HCT116 (cell line): ENCODE measurements at regions not wholly inside any gene's neighbourhood (a gene's known extent, or its start where the extent isn't known, plus 50 kb on each side); places are given as distances from the start of the nearest gene placed in this dataset.

ENCODE experiments used
- ATAC-seq: fragments of 200-7000 bp; cut with Tn5 transposase; 2 replicates; pipeline ENCODE4 v1.9.1; 2020; ENCODE audit warnings: mild to moderate bottlenecking, moderate library complexity
- BruUV-seq: library from RNA; stranded (reverse); fragments of 400-500 nt; replicated peaks from 2 replicates; lab custom pipeline; 2021; lab: Mats Ljungman, UMichigan
- CTCF ChIA-PET: fragments of 300-600 bp; sonication (Branson Sonifier 250); formaldehyde crosslinking; loops from one replicate; lab custom pipeline; 2021; ENCODE audit warnings: antibody characterized with exemption; lab: Charles Lee
- POLR2A ChIA-PET: fragments of 300-600, 350-600 bp; sonication (Branson Sonifier 250); formaldehyde crosslinking; loops from one replicate; lab custom pipeline; 2021; ENCODE audit warnings: antibody characterized with exemption; lab: Charles Lee
- RAD21 ChIA-PET, 2 experiments: fragments of 300-600 bp; sonication (Branson Sonifier 250); formaldehyde crosslinking; loops; one replicate each; lab custom pipeline; 2023; ENCODE audit warnings: low total read pairs in 2 of 2; ENCODE audit not compliant: uncharacterized antibody in 2 of 2, unreplicated experiment in 2 of 2, low non-redundant PET in 1 of 2; lab: Charles Lee
- DNase-seq: peaks from one replicate; pipeline ENCODE4 v3.0.0-alpha.2; 2010; ENCODE audit warnings: low read depth, low spot score
- H2AFZ ChIP-seq: fragments of 200-600 bp; shearing (Covaris generic), sonication (generic); 2 replicates; pipeline ENCODE4 v1.6.1; 2017; ENCODE audit warnings: low read depth, mixed run types, mixed read lengths, antibody characterized with exemption, low read length; ENCODE audit not compliant: poor library complexity, severe bottlenecking
- H3K27ac ChIP-seq: 2 replicates; pipeline ENCODE4 v1.5.1; 2012; ENCODE audit warnings: low read depth, low read length
- H3K27me3 ChIP-seq: fragments of 200-600 bp; sonication (generic); 2 replicates; pipeline ENCODE4 v1.6.1; 2016; ENCODE audit warnings: mixed run types, low read length, mixed read lengths; ENCODE audit not compliant: insufficient read depth
- H3K36me3 ChIP-seq, 2 experiments: fragments of 200-500 bp in 1 of 2; fragments of 200-600 bp in 1 of 2; sonication (Bioruptor generic) in 1 of 2; sonication (generic) in 1 of 2; 2 replicates each; pipeline versions ENCODE4 v1.5.1 to v1.6.1; 2014 to 2016; ENCODE audit warnings: low read length in 2 of 2, inconsistent platforms in 1 of 2, mixed read lengths in 1 of 2, mixed run types in 1 of 2; ENCODE audit not compliant: insufficient read depth in 2 of 2, control insufficient read depth in 1 of 2
- H3K4me1 ChIP-seq, 2 experiments: fragments of 200-600 bp in 1 of 2; sonication (generic) in 1 of 2; 2 replicates each; pipeline versions ENCODE4 v1.5.1 to v1.6.1; 2012 to 2017; ENCODE audit warnings: low read length in 2 of 2, inconsistent platforms in 1 of 2, mild to moderate bottlenecking in 1 of 2, mixed read lengths in 1 of 2, mixed run types in 1 of 2, moderate library complexity in 1 of 2; ENCODE audit not compliant: insufficient read depth in 2 of 2, control insufficient read depth in 1 of 2
- H3K4me2 ChIP-seq: fragments of 200-600 bp; sonication (generic); 2 replicates; pipeline ENCODE4 v1.6.1; 2017; ENCODE audit warnings: mixed run types, low read length, mixed read lengths
- H3K4me3 ChIP-seq, 2 experiments: fragments of 200-600 bp in 1 of 2; sonication (generic) in 1 of 2; replicated peaks in 1 of 2; 2 replicates each; pipeline ENCODE4 v1.5.1; 2011 to 2016; ENCODE audit warnings: low read length in 2 of 2, control low read depth in 1 of 2, low read depth in 1 of 2, mild to moderate bottlenecking in 1 of 2, mixed read lengths in 1 of 2, mixed run types in 1 of 2
- H3K79me2 ChIP-seq: fragments of 200-600 bp; sonication (generic); 2 replicates; pipeline ENCODE4 v1.6.1; 2017; ENCODE audit warnings: mild to moderate bottlenecking, mixed run types, low read length, moderate library complexity, mixed read lengths; ENCODE audit not compliant: insufficient read depth
- H3K9ac ChIP-seq: fragments of 200-600 bp; sonication (generic); 2 replicates; pipeline ENCODE4 v1.6.1; 2016; ENCODE audit warnings: low read length, mixed read lengths
- H3K9me2 ChIP-seq: fragments of 200-600 bp; sonication (generic), shearing (Covaris generic); 2 replicates; pipeline ENCODE4 v1.6.1; 2017; ENCODE audit warnings: mixed run types, mild to moderate bottlenecking, moderate library complexity; ENCODE audit not compliant: insufficient read depth
- H3K9me3 ChIP-seq, 2 experiments: fragments of 200-500 bp in 1 of 2; fragments of 200-600 bp in 1 of 2; sonication (Bioruptor generic) in 1 of 2; sonication (generic) in 1 of 2; 2 replicates each; pipeline ENCODE4 v1.6.1; 2014 to 2017; ENCODE audit warnings: low read length in 2 of 2, mixed read lengths in 2 of 2, inconsistent platforms in 1 of 2, low read depth in 1 of 2, mild to moderate bottlenecking in 1 of 2, mixed run types in 1 of 2, moderate library complexity in 1 of 2; ENCODE audit not compliant: control insufficient read depth in 1 of 2, insufficient read depth in 1 of 2
- H4K20me1 ChIP-seq: fragments of 200-600 bp; sonication (generic), shearing (Covaris generic); 2 replicates; pipeline ENCODE4 v1.6.1; 2017; ENCODE audit warnings: mixed run types, mild to moderate bottlenecking, moderate library complexity; ENCODE audit not compliant: insufficient read depth
- ATF3 ChIP-seq: IDR thresholded peaks from 2 replicates; pipeline ENCODE4 v1.6.1; 2012
- CBX3 ChIP-seq: IDR thresholded peaks from 2 replicates; pipeline ENCODE4 v1.6.1; 2012; ENCODE audit warnings: low read depth
- CEBPB ChIP-seq: IDR thresholded peaks from 2 replicates; pipeline ENCODE4 v1.6.1; 2012; ENCODE audit warnings: low read depth
- EGR1 ChIP-seq: IDR thresholded peaks from 2 replicates; pipeline ENCODE4 v1.6.1; 2012; ENCODE audit warnings: low read depth
- ELF1 ChIP-seq: IDR thresholded peaks from 2 replicates; pipeline ENCODE4 v1.6.1; 2012; ENCODE audit warnings: low read depth, borderline replicate concordance
- EZH2phosphoT487 ChIP-seq: fragments of 200-600 bp; IDR thresholded peaks from 2 replicates; pipeline ENCODE4 v1.6.1; 2018; ENCODE audit warnings: antibody characterized with exemption, borderline replicate concordance
- JUND ChIP-seq: IDR thresholded peaks from 2 replicates; pipeline ENCODE4 v1.6.1; 2012
- POLR2AphosphoS5 ChIP-seq: IDR thresholded peaks from 2 replicates; pipeline ENCODE4 v1.6.1; 2011; ENCODE audit warnings: mild to moderate bottlenecking, low read depth, low read length, moderate library complexity
- SIN3A ChIP-seq: IDR thresholded peaks from 2 replicates; pipeline ENCODE4 v1.6.1; 2012; ENCODE audit warnings: low read depth
- SP1 ChIP-seq: IDR thresholded peaks from 2 replicates; pipeline ENCODE4 v1.6.1; 2012; ENCODE audit warnings: low read depth
- SRF ChIP-seq: IDR thresholded peaks from 2 replicates; pipeline ENCODE4 v1.6.1; 2012; ENCODE audit warnings: low read depth
- ZBTB33 ChIP-seq: IDR thresholded peaks from 2 replicates; pipeline ENCODE4 v1.6.1; 2011; ENCODE audit warnings: mild to moderate bottlenecking, low read length, moderate library complexity; ENCODE audit not compliant: insufficient replicate concordance; ENCODE audit errors: extremely low read depth
- ZFX ChIP-seq: fragments of 450-650 bp; IDR thresholded peaks from 2 replicates; pipeline ENCODE4 v1.6.1; 2017
- intact Hi-C: fragments of 100-400 bp; cut with micrococcal nuclease; formaldehyde crosslinking; loops from 2 replicates; pipeline ENCODE4 v1.10.0; 2022
- TF ChIP-seq, protein P1 (sequence below): IDR thresholded peaks from 2 replicates; pipeline ENCODE4 v1.6.1; 2012

DNA sequence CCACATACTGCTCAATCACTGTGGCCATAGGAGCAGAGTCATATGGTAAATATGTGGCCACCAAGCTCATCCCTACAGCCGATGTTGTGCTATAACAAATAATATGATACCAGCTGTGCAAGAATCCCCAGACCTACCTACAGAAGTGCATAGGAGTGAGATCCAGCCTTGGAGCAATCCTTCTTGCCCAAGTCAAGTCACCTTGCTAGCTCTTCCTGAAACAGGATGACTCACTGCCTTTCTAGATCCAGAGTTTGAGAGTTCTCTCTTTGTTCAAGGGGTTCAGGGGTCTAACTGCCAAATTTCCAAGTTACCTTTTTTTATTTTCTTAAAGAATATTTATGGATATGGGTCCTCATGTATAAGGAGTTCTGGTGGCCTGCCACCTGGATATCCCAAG is 195.7 kb upstream of the MAN1A1 start:
- TF ChIP-seq ATF3 (no peak), SP1 (no peak), CBX3 (no peak), EZH2phosphoT487 (no peak), ZBTB33 (no peak), SIN3A (no peak), POLR2AphosphoS5 (no peak), EGR1 (no peak), ELF1 (no peak), CEBPB (no peak), SRF (no peak), ZFX (no peak), JUND (no peak)
- TF ChIP-seq, protein P1, sequence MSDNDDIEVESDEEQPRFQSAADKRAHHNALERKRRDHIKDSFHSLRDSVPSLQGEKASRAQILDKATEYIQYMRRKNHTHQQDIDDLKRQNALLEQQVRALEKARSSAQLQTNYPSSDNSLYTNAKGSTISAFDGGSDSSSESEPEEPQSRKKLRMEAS = no peak
- no peak for ATAC-seq
- no peaks in the 10 kb centered on the region for H3K27me3 ChIP-seq
- no peaks in the 10 kb centered on the region for H3K79me2 ChIP-seq
- no peaks in the 10 kb centered on the region for H3K9me3 ChIP-seq
- H4K20me1 ChIP-seq = no peaks in the 10 kb centered on the region
- RAD21 ChIA-PET = no interaction called here
- H3K36me3 ChIP-seq = no peaks in the 10 kb centered on the region
- H3K4me1 ChIP-seq = peaks cover 15 to 20% of the 10 kb centered on the region in 2 experiments
- intact Hi-C loops = no loop called here
- no peaks in the 10 kb centered on the region for H3K9me2 ChIP-seq
- no TSS peak for BruUV-seq
- no peak for DNase-seq
- H3K4me3 ChIP-seq = no peak overlapping the region
- POLR2A ChIA-PET = no interaction called here
- no peak overlapping the region for H3K9ac ChIP-seq
- no peak overlapping the region for H3K4me2 ChIP-seq
- CTCF ChIA-PET = no interaction called here
- no peak overlapping the region for H3K27ac ChIP-seq
- no peak overlapping the region for H2AFZ ChIP-seq
